SH-SY5Y (cell line): ENCODE measurements at regions not wholly inside any gene's neighbourhood (a gene's known extent, or its start where the extent isn't known, plus 50 kb on each side); places are given as distances from the start of the nearest gene placed in this dataset.

Experiments
- GATA2 ChIP-seq: IDR thresholded peaks from 2 replicates; pipeline ENCODE4 v1.6.1; 2011; ENCODE audit warnings: mild to moderate bottlenecking, low read depth, low read length
- GATA3 ChIP-seq: IDR thresholded peaks from 2 replicates; pipeline ENCODE4 v1.6.1; 2011; ENCODE audit warnings: low read depth, mild to moderate bottlenecking, low read length, moderate library complexity

DNA sequence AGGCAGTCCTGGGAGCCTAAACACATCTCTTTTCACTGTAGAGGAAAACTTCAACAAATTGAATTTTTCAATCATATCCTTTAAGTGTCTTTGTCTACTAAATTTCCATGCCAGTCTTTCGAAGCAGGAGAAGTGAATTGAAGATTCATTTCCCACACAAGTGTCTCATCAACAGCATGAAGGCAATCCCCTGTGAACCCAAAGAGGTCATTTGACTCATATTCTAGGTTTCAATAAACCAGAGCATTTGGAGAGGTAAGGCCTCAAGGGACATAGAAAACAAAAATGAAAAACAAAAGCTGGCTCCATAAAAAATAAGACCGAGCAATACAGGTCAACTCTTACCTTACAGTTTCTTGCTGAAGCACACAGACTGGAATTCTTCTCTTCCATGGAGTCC, 94.1 kb upstream of the ATP1B1 start:
- TF ChIP-seq GATA2 (no peak), GATA3 (no peak)
